ENCODE measurements at regions not wholly inside any gene's neighbourhood (a gene's known extent, or its start where the extent isn't known, plus 50 kb on each side); places are given as distances from the start of the nearest gene placed in this dataset.

DNA sequence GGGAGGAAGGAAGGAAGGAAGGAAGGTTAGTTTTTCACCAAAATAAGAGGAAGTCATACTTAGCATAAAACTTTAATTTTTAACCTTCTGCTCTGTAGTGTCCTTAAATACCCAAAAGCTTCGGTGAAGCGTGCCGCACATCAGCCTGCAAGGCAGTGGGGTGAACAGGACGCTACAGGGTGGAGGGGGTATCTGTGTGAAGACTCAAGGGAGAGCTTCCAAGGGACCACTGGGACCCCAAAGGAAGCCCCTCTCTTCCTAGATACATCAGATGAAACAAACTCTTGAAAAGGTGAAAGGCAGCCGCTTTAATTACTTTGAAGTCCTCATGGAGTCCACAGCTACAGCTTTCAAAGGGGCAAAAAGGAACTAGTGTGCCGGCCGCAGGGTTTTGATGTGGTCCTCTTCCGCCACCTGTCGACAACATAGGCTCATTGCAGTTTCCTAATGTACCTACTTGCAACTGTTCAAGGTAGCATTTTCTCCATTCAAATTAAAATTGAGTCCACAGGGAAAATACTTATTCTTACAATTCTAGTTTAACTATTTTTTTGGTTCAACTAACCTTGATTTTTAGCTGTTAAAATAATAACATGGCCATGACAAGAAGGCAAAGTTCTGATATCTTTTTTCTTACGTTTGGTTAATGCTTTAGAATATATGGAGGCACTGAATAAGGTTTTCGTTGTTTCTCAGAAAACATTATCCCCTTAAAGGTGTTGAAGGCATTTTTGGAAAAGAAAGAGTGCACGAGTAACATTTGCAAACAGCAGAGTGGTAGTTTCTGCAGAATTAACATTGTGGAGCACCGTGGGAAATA is 135.0 kb upstream of the RIPOR2 start (continued):
- TF ChIP-seq MYC (IDR thresholded peaks at IDR 0.05; ENCODE audit: insufficient read depth, insufficient read length, insufficient replicate concordance, low read length, severe bottlenecking), result no peak
- TF ChIP-seq FOXM1 (IDR thresholded peaks at IDR 0.05; ENCODE audit: low read depth, low read length), result 0 out of 2 replicates have a peak, but pooled peaks have one; percentile 45
- no peak for TF ChIP-seq SREBF1 (IDR thresholded peaks at IDR 0.05; ENCODE audit: low read length)
- TF ChIP-seq BACH1 (IDR thresholded peaks at IDR 0.05; ENCODE audit: borderline replicate concordance), result no peak
- no peak for TF ChIP-seq MYB (IDR thresholded peaks at IDR 0.05; ENCODE audit: borderline replicate concordance, low read depth, low read length)
- peak; percentile 62; the same call in 1 of the 2 replicates for TF ChIP-seq NBN (IDR thresholded peaks at IDR 0.05)
- TF ChIP-seq MLLT1 (IDR thresholded peaks at IDR 0.05), result peak; percentile 56; the same call in 1 of the 2 replicates
- peak; percentile 38 for TF ChIP-seq KLF5 (IDR thresholded peaks at IDR 0.05; ENCODE audit: partially characterized antibody)
- no peak for TF ChIP-seq ZNF207 (IDR thresholded peaks at IDR 0.05; ENCODE audit: borderline replicate concordance)
- TF ChIP-seq TCF7 (IDR thresholded peaks at IDR 0.05; ENCODE audit: borderline replicate concordance), result peak; percentile 54; the same call in 1 of the 2 replicates
- TF ChIP-seq YY1 (IDR thresholded peaks at IDR 0.05; ENCODE audit: low read depth, low read length), result peak; percentile 77
- TF ChIP-seq, protein P1, sequence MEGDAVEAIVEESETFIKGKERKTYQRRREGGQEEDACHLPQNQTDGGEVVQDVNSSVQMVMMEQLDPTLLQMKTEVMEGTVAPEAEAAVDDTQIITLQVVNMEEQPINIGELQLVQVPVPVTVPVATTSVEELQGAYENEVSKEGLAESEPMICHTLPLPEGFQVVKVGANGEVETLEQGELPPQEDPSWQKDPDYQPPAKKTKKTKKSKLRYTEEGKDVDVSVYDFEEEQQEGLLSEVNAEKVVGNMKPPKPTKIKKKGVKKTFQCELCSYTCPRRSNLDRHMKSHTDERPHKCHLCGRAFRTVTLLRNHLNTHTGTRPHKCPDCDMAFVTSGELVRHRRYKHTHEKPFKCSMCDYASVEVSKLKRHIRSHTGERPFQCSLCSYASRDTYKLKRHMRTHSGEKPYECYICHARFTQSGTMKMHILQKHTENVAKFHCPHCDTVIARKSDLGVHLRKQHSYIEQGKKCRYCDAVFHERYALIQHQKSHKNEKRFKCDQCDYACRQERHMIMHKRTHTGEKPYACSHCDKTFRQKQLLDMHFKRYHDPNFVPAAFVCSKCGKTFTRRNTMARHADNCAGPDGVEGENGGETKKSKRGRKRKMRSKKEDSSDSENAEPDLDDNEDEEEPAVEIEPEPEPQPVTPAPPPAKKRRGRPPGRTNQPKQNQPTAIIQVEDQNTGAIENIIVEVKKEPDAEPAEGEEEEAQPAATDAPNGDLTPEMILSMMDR (IDR thresholded peaks at IDR 0.05 in 2 of 3, conservative IDR thresholded peaks at IDR 0.05 in 1 of 3; ENCODE audit: control insufficient read depth in 2 of 3, extremely low read depth in 1 of 3, insufficient read depth in 1 of 3, low read depth in 3 of 3, low read length in 3 of 3), result peak; percentile 85 to 90 (median 88)
- TF ChIP-seq POU2F2 (IDR thresholded peaks at IDR 0.05; ENCODE audit: borderline replicate concordance, low read depth, low read length), result 0 out of 3 replicates have a peak, but pooled peaks have one; percentile 21
- no peak for TF ChIP-seq PAX8 (IDR thresholded peaks at IDR 0.05)
- TF ChIP-seq, protein P2, sequence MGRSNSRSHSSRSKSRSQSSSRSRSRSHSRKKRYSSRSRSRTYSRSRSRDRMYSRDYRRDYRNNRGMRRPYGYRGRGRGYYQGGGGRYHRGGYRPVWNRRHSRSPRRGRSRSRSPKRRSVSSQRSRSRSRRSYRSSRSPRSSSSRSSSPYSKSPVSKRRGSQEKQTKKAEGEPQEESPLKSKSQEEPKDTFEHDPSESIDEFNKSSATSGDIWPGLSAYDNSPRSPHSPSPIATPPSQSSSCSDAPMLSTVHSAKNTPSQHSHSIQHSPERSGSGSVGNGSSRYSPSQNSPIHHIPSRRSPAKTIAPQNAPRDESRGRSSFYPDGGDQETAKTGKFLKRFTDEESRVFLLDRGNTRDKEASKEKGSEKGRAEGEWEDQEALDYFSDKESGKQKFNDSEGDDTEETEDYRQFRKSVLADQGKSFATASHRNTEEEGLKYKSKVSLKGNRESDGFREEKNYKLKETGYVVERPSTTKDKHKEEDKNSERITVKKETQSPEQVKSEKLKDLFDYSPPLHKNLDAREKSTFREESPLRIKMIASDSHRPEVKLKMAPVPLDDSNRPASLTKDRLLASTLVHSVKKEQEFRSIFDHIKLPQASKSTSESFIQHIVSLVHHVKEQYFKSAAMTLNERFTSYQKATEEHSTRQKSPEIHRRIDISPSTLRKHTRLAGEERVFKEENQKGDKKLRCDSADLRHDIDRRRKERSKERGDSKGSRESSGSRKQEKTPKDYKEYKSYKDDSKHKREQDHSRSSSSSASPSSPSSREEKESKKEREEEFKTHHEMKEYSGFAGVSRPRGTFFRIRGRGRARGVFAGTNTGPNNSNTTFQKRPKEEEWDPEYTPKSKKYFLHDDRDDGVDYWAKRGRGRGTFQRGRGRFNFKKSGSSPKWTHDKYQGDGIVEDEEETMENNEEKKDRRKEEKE (IDR thresholded peaks at IDR 0.05), result no peak
- no peak for TF ChIP-seq WRNIP1 (IDR thresholded peaks at IDR 0.05; ENCODE audit: borderline replicate concordance, low read depth, low read length)
- no peak for TF ChIP-seq NR2C1 (IDR thresholded peaks at IDR 0.05)
- peak; percentile 42; the same call in 1 of the 2 replicates for TF ChIP-seq RUNX3 (IDR thresholded peaks at IDR 0.05; ENCODE audit: low read length)
- peak in 1 of 2 experiments; percentile 27; a peak in 1 of 4 replicates for TF ChIP-seq ETV6 (conservative IDR thresholded peaks at IDR 0.05 in 1 of 2, IDR thresholded peaks at IDR 0.05 in 1 of 2; ENCODE audit: borderline replicate concordance in 1 of 2, low read depth in 1 of 2)

Measured in GM12878 (cell line).